Uterus (tissue), 2 donors: ENCODE measurements at regions not wholly inside any gene's neighbourhood (a gene's known extent, or its start where the extent isn't known, plus 50 kb on each side); places are given as distances from the start of the nearest gene placed in this dataset.

Source experiments
- CTCF ChIP-seq, 4 experiments: fragments of 200-600 bp in 2 of 4; fragments of 450-650 bp in 2 of 4; sonication (generic) in 2 of 4; IDR thresholded peaks; one replicate each; pipeline ENCODE4 v1.5.1; 2016 to 2019; ENCODE audit warnings: antibody characterized with exemption in 4 of 4, mild to moderate bottlenecking in 2 of 4, moderate library complexity in 1 of 4
- POLR2A ChIP-seq, 2 donors: fragments of 450-650 bp; IDR thresholded peaks; one replicate each; pipeline ENCODE4 v1.6.1; 2016; ENCODE audit warnings: antibody characterized with exemption in 2 of 2, mild to moderate bottlenecking in 1 of 2, moderate library complexity in 1 of 2

GRCh38 chr12:9345171-9345570 is 137.0 kb upstream of the PZP start:
- TF ChIP-seq CTCF (IDR thresholded peaks at IDR 0.05) (no peak), POLR2A (IDR thresholded peaks at IDR 0.05) (no peak)
